Neural cell (in vitro differentiated cells): ENCODE measurements at regions not wholly inside any gene's neighbourhood (a gene's known extent, or its start where the extent isn't known, plus 50 kb on each side); places are given as distances from the start of the nearest gene placed in this dataset.

Experiments used
- EP300 ChIP-seq: fragments of 450-650 bp; conservative IDR thresholded peaks from 2 replicates; pipeline ENCODE4 v1.6.1; 2014; ENCODE audit warnings: antibody characterized with exemption, mild to moderate bottlenecking, moderate library complexity; ENCODE audit not compliant: poor library complexity, severe bottlenecking
- EZH2 ChIP-seq: fragments of 200-600, 300-800 bp; shearing (Covaris generic), sonication (generic); IDR thresholded peaks from 2 replicates; pipeline ENCODE4 v1.6.1; 2014; ENCODE audit warnings: antibody characterized with exemption, low read length, borderline replicate concordance, mild to moderate bottlenecking; ENCODE audit not compliant: insufficient read depth, poor library complexity, severe bottlenecking
- MXI1 ChIP-seq: fragments of 450-650 bp; conservative IDR thresholded peaks from 2 replicates; pipeline ENCODE4 v1.6.1; 2014; ENCODE audit warnings: antibody characterized with exemption, mild to moderate bottlenecking; ENCODE audit not compliant: poor library complexity, severe bottlenecking
- SMC3 ChIP-seq: fragments of 450-650 bp; conservative IDR thresholded peaks from 2 replicates; pipeline ENCODE4 v1.6.1; 2014; ENCODE audit warnings: antibody characterized with exemption, mild to moderate bottlenecking, moderate library complexity; ENCODE audit not compliant: poor library complexity
- TAF1 ChIP-seq: IDR thresholded peaks from 2 replicates; pipeline ENCODE4 v1.6.1; 2012; ENCODE audit warnings: low read depth
- TF ChIP-seq, protein P1 (sequence below): fragments of 450-650 bp; IDR thresholded peaks from 2 replicates; pipeline ENCODE4 v1.5.1; 2014; ENCODE audit warnings: antibody characterized with exemption, mild to moderate bottlenecking, moderate library complexity; ENCODE audit not compliant: poor library complexity, severe bottlenecking

DNA sequence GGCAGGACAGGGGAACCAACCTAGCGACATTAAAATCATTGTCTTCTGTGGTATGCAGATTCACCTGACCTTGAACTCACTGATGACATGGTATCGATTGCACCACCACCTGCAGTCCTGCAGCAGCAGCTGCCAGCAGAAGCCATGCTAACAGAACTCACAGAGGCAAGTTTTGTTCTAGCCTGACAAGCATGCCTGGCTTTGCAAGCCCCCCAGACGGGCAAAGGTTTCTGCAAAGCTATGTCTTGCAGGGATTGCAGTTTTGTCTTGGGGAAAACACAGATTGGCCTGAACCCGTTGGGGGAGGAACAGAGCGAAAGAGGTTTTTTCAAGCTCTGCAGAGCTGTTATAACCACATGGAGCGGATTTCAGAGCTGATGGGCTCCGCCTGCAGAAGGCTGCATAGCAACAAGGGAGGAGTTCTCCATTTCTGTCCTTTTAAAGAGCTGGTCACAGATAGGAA is 221.0 kb downstream of the HIPK3 start:
- TF ChIP-seq, protein P1, sequence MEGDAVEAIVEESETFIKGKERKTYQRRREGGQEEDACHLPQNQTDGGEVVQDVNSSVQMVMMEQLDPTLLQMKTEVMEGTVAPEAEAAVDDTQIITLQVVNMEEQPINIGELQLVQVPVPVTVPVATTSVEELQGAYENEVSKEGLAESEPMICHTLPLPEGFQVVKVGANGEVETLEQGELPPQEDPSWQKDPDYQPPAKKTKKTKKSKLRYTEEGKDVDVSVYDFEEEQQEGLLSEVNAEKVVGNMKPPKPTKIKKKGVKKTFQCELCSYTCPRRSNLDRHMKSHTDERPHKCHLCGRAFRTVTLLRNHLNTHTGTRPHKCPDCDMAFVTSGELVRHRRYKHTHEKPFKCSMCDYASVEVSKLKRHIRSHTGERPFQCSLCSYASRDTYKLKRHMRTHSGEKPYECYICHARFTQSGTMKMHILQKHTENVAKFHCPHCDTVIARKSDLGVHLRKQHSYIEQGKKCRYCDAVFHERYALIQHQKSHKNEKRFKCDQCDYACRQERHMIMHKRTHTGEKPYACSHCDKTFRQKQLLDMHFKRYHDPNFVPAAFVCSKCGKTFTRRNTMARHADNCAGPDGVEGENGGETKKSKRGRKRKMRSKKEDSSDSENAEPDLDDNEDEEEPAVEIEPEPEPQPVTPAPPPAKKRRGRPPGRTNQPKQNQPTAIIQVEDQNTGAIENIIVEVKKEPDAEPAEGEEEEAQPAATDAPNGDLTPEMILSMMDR: no peak
- no peak for TF ChIP-seq EP300
- no peak for TF ChIP-seq TAF1
- no peak for TF ChIP-seq MXI1
- TF ChIP-seq SMC3: no peak
- no peak for TF ChIP-seq EZH2
